Neural crest cell (in vitro differentiated cells): ENCODE measurements at regions not wholly inside any gene's neighbourhood (a gene's known extent, or its start where the extent isn't known, plus 50 kb on each side); places are given as distances from the start of the nearest gene placed in this dataset.

Experiments
- DNase-seq: peaks from one replicate; pipeline ENCODE4 v3.0.0; 2021; ENCODE audit warnings: low read depth, mixed read lengths, low spot score
- H3K27ac Mint-ChIP-seq: one replicate; pipeline ENCODE4 v1.8.0; 2021; ENCODE audit warnings: mild to moderate bottlenecking, mixed read lengths; ENCODE audit not compliant: unreplicated experiment
- H3K27me3 Mint-ChIP-seq: 2 replicates; pipeline ENCODE4 v1.8.0; 2021; ENCODE audit warnings: low read depth, mild to moderate bottlenecking, mixed read lengths
- H3K36me3 Mint-ChIP-seq: 2 replicates; pipeline ENCODE4 v1.8.0; 2021; ENCODE audit warnings: low read depth, mild to moderate bottlenecking, mixed read lengths
- H3K4me1 Mint-ChIP-seq: 2 replicates; pipeline ENCODE4 v1.8.0; 2021; ENCODE audit warnings: mixed read lengths
- H3K4me3 Mint-ChIP-seq: one replicate; pipeline ENCODE4 v1.8.0; 2021; ENCODE audit warnings: mild to moderate bottlenecking, mixed read lengths
- H3K9me3 Mint-ChIP-seq: 2 replicates; pipeline ENCODE4 v1.8.0; 2021; ENCODE audit warnings: mixed read lengths
- CTCF ChIP-seq: fragments of 200-600 bp; sonication (generic); conservative IDR thresholded peaks from 2 replicates; pipeline ENCODE4 v1.5.0; 2021; ENCODE audit warnings: antibody characterized with exemption, mild to moderate bottlenecking

- no peak for TF ChIP-seq CTCF
- DNase-seq = no peak
- peaks cover 25% of the 10 kb centered on the region for H3K4me1 Mint-ChIP-seq
- H3K27ac Mint-ChIP-seq = no peak overlapping the region
- H3K36me3 Mint-ChIP-seq = peaks cover 2% of the 10 kb centered on the region
- no peaks in the 10 kb centered on the region for H3K27me3 Mint-ChIP-seq
- no peak overlapping the region for H3K4me3 Mint-ChIP-seq
- peaks cover 9% of the 10 kb centered on the region for H3K9me3 Mint-ChIP-seq
Observed at GRCh38 chr12:77617818-77618217, 212.9 kb upstream of the NAV3 start.

GRCh38 chr12:77615332-77615731 lies 215.4 kb upstream of the NAV3 start:
- DNase-seq = no peak

GRCh38 chr12:77613411-77613810 lies 217.3 kb upstream of the NAV3 start:
- Mint-ChIP-seq H3K27ac (peak overlapping the region; percentile 31), H3K4me3 (peak overlapping the region; percentile 42), H3K36me3 (peaks cover 2% of the 10 kb centered on the region), H3K9me3 (peaks cover 9% of the 10 kb centered on the region), H3K27me3 (no peaks in the 10 kb centered on the region), H3K4me1 (peaks cover 38% of the 10 kb centered on the region)
- DNase-seq = no peak
- no peak for TF ChIP-seq CTCF

More at GRCh38 chr12:77615332-77615731, 215.4 kb upstream of the NAV3 start:
- peaks cover 37% of the 10 kb centered on the region for H3K4me1 Mint-ChIP-seq
- H3K36me3 Mint-ChIP-seq = peaks cover 2% of the 10 kb centered on the region
- peaks cover 9% of the 10 kb centered on the region for H3K9me3 Mint-ChIP-seq
- no peaks in the 10 kb centered on the region for H3K27me3 Mint-ChIP-seq
- H3K4me3 Mint-ChIP-seq = no peak overlapping the region
- peak; percentile 36 for TF ChIP-seq CTCF
- H3K27ac Mint-ChIP-seq = no peak overlapping the region

GRCh38 chr12:77610446-77610845 lies 220.2 kb upstream of the NAV3 start:
- Mint-ChIP-seq H3K36me3 (no peaks in the 10 kb centered on the region), H3K27me3 (no peaks in the 10 kb centered on the region), H3K27ac (no peak overlapping the region), H3K9me3 (no peaks in the 10 kb centered on the region), H3K4me1 (peaks cover 44% of the 10 kb centered on the region), H3K4me3 (no peak overlapping the region)
- no peak for TF ChIP-seq CTCF
- no peak for DNase-seq

- DNase-seq = no peak
- H3K36me3 Mint-ChIP-seq = no peaks in the 10 kb centered on the region
- no peaks in the 10 kb centered on the region for H3K27me3 Mint-ChIP-seq
- no peak for TF ChIP-seq CTCF
- H3K4me1 Mint-ChIP-seq = peaks cover 42% of the 10 kb centered on the region
- no peak overlapping the region for H3K4me3 Mint-ChIP-seq
- H3K27ac Mint-ChIP-seq = no peak overlapping the region
- H3K9me3 Mint-ChIP-seq = no peaks in the 10 kb centered on the region
Observed at GRCh38 chr12:77609016-77609415, 221.7 kb upstream of the NAV3 start.
